GM18508 (cell line): ENCODE measurements at regions not wholly inside any gene's neighbourhood (a gene's known extent, or its start where the extent isn't known, plus 50 kb on each side); places are given as distances from the start of the nearest gene placed in this dataset.
"Not testable (repeated sequence)": the region's sequence is repeated elsewhere in the genome, so short reads cannot be mapped to it uniquely, and the experiment has no call there.

Source experiments
- ATAC-seq: cut with Tn5 transposase; IDR thresholded peaks from one replicate; pipeline ENCODE4 v1.9.1; 2021; ENCODE audit warnings: moderate number of reproducible peaks; ENCODE audit not compliant: insufficient read depth, unreplicated experiment

DNA sequence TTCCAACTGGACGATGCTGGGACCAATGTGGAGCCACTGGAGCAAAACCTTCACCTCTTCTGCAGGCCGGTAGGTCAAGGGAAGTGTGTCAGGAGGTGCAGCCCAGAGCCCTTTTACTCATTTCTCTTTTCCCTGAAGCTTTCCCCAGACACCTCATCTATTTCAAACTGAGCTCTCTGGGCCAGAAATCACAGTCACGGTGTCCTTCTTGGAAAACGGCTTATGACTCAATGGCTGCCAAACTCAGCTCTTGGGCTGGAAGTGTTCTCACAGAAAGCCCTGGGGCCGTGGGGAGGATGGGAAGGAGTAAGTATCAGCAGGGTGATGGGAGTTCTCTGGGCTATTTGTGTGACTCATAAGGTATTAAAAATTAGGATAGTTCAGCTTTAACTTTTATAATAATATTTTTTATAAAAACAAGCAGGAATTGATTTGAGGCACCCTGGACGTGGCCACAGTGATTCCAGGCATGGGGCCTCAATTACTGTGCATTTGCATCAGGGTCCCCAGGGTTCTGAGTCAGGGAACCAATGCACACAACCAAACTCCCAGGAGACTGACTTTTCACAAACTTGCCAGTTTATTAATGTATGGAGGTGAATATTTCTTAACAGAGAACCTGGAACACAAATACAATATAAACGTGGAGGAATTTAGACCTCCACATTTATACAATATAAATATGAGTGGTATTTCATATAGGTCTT, 187.4 kb upstream of the TMEM72 start:
- ATAC-seq, result no peak

DNA sequence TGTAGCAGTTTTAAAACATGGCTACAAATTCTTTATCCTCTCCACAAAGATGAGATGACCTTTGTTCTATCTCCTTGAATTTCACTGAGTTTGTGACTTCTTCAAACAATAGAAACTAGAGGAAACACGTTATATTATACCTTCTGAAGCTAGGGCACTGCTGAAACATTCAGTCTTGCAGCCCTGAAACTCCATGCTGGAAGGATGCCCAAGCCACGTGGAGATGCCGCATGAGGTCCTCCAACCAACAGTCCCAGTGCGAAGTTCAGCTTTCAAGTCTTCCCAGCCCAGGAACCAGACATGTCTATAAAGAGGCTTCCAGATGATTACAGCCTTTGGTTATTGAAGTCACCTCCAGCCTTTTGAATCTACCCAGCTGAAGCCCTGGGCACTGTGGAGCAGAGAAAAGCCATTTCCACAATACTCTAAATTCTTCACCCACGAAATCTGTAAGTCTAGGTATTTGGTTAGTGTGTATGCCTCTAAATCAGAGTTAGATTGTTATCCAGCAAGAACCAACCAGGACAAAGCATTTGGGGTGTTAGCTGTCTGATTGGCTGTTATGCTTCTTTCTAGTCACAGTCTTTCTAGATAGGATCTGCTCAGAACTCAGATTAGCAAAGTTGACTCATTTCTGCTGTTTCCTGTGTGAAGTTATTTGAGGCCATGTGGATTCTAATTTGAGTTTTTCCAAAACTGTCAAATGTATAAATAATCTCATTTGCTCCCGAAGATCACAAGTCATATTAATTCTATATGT, 186.5 kb upstream of the TMEM72 start:
- ATAC-seq, result no peak

DNA sequence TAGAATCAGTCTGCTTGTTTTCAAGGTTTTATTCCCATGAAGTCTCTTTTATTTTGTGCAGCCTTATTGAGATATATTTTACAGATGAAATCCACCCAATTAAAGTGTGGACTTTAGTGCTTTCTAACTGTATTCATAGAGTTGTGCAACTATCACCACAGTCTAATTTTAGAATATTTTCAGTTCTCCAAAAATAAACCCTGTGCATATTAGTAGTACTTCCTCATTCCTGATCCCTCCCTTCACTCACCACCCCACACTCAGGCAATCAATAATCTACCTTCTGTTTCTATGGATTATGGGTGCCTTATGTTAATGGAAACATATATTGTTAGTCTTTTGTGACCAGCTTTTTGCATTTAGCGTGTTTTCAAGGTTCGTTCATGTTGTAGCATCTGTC, 185.7 kb upstream of the TMEM72 start:
- ATAC-seq, result no peak

DNA sequence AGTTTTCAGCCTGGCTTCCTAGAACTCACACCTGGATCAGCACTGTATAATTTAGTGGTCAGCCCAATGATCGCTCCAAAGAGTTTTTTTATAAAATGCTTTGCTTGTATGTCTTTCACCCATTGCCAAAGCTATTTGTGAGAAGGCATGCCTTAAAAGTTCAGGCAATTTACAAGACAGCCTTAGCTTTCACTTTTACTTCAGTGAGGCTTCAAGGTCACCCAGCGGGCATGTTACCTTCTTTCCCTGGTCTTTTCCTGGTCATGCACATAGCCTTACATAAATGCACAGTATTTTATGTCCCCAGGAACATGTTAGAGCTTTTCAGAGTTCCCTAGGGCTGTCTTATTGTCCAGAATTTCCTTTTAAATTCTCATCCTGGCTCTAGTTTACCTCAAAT, 179.9 kb upstream of the TMEM72 start:
- no peak for ATAC-seq

DNA sequence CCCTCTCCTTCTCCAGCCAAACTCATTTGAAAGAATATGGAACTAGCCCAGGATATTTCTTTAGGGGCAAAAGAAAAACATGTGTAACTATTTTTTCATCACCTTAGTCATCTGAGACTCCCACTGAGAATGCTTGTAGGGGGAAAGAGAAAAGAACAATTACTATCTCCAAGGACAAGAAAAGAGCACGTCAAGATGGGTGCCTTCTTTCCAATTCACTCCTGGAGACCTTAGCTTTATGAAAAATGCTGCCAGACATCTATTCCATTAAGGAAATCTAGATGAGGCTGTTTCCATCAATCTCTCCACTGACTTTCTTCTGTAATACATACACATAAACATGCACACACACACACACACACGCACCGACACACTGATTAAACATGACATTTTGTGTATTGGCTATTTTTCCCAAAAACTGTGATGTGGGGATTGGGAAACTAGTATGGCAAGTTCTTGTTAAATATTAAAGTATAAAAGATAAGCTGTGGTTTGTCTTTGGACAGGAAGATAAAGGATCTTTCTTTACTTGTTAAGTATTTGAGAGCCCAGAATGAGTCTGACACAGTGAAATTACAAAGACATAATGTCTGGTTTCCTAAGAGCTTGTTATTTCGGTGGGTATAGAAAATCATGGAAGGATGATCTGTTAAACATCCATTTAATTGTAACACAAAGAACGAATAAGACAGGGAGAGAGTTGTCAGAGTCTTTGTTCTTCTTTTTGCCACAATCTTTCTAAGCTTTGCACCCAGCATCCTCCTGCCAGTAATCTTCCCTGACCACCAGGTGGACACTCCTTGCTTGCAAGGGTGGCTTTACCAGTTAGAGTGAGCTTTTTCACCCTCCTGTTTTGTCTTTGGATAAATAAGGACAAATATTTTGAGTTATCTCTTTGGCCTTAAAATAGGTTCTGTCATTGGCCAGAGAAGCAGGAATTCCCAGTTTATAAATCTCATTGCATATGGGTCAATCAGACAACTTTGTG, 177.3 kb upstream of the TMEM72 start:
- ATAC-seq, result no peak

DNA sequence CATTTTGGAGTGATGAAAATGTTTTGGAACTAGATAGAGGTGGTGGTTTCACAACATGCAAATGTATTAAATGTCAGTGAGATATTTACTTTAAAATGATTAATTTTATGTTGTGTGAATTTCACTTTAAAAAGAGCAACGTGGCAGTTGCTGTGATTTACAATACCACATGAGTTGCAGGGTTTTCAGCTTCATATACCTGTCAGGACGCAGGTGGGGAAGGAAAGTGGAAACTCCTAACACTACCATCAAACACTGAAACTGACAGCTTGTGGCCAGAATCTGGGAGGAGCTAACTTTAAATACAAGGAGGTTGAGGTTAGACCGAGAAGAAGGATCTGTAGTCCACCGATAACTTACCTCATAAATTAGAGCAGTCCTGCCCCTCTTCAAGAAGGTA, 168.9 kb upstream of the TMEM72 start:
- ATAC-seq, result no peak

DNA sequence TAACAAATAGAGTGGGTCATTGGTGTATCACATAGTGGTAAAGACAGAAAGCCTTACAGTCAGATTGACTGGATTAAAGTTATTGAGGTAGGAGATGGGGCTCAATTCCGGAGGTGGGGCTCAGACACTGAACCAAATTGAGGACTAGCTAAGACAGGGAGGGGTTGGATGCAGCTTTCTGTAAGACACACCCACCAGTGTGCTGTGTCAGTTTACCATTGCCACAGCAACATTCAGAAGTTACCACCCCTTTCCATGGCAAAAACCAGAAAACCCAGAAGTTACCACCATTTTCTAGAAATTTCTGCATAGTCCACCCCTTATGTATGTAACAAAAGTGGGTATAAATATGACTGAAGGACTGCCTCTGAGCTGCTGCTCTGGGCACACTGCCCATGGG, 167.6 kb upstream of the TMEM72 start:
- ATAC-seq, result no peak

DNA sequence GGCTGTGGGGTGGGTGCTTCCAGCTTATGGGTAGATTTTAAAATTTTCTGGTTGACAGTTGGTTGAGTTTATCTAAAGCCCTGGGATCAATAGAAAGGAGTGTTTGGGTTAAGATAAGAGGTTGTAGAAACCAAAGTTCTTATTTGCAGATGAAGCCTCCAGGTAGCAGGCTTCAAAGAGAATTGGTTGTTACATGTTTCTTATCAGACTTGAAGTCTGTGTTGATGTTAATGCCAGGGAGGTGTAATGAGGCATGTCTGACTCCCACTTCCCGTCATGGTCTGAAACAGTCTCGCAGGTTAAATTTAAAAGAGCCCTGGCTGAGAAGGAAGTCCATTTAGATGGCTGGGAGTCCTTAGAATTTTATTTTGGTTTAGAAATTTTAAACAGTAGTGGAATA, 165.2 kb upstream of the TMEM72 start:
- ATAC-seq, result no peak

DNA sequence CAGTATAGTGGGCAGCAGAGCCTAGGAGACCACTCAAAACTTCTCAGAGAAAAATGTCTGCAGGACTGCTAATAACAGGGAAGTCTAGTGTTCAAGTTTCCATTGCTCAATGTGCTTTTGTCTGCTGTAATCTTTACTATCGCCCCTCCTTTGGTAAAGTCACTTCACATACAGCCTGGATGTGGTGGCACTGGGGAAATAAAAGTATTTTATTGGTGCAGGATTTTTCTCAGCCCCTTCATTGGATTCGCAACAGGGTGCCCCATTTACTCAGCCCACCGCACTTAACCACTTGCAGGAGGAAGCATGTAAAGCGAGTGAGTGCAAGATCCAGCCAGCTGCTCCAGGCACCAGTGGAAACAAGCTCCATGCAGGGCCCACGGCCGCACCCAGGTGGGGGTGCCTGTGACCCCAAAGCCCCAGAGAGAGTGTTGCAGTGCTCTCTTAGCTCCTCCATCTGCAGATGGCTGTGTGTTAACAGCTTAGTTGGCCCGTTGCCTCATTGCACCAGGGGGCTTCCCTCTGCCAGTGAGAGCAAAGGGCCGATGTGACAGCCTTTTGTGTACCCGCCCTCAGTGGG, 163.5 kb upstream of the TMEM72 start:
- no peak for ATAC-seq

DNA sequence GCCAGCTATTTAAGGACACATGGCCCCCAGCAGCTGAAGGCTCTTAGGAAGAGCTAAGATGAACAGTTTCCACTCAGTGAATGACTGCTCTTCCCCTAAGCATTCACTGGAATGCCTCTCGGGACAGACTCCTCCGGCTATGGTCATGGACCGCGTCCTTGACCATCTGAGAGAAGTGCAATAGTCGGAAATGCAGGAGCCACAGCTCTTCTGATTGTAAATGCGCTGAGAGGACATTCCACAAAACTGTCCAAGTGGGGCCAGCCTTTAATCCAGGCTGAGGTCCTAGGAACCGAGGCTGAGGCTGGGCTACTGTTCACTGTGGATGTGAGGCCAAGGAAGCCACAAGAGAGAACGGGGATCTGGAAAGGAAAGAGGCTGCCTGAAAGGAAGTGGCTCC, 162.0 kb upstream of the TMEM72 start:
- no peak for ATAC-seq

DNA sequence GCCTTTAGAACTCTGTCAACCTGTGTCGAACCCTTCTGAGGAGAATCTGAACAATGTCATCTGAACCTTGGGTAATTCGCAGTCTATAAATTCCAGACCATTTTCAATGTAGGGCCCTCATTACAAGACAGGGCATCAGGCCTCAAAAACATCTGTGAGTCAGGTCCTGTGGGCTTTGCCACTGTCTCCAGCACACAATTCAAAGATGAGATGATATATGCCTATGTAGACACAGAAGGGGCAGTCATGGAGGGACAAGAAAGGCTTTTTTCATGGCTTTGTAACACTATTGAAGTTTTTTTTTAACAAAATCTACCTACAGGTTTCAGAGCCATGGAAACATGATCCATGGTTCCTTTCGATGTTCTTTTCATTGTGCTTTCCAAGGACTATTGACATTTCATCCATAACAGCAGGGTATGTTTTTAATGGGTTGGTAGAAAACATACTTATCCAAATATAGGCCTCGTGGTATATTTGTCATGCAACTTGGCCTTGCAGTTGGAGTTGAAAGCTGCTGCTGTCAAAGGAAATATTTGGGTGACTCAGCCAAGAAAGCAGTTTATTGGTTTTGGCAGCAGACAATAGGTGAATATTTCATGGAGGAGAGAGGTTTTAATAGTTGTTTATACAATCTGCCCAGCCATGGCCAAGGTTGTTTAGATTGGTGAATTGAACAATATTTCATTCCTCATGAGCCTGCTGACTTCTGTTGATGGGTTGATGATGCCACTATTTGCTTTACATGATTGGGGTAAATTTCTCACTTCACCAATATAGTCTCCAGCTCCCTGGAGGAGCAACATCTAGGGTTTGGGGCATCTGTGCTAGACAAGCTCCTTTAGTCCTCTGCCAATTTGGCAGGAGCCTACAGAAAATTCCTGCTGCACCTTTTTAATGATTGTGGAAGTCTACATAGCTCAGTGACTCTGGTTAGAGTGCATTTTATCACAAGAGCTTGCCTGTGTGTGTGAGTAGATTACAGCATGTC, 158.4 kb upstream of the TMEM72 start:
- no peak for ATAC-seq

DNA sequence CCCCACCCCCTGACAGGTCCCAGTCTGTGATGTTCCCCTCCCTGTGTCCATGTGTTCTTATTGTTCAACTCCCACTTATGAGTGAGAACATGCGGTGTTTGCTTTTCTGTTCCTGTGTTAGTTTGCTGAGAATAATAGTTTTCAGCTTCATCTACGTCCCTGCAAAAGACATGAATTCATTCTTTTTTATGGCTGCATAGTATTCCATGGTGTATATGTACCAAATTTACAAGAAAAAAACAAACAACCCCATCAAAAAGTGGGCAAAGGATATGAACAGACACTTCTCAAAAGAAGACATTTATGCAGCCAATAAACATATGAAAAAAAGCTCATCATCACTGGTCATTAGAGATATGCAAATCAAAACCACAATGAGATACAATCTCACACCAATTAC, 156.8 kb upstream of the TMEM72 start:
- ATAC-seq, result not testable (repeated sequence)

DNA sequence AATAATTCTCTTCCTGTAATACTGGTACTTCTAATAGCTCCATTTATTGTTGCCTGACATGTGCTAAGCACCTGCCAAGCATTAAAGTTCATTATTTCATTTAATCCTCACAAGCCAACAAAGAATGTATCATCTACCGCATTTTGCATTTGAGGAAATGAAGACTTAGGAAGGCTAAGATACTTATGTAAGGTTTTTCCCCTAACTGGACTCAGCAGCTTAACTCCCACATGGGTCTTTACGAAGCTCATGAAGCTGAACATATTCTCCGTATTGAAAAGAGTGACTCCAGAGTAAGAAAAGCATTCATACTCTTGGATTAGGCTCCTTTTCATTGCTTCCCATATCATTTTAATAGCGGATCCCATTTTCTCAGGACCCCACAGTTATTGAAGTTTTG, 155.7 kb upstream of the TMEM72 start:
- ATAC-seq, result no peak

DNA sequence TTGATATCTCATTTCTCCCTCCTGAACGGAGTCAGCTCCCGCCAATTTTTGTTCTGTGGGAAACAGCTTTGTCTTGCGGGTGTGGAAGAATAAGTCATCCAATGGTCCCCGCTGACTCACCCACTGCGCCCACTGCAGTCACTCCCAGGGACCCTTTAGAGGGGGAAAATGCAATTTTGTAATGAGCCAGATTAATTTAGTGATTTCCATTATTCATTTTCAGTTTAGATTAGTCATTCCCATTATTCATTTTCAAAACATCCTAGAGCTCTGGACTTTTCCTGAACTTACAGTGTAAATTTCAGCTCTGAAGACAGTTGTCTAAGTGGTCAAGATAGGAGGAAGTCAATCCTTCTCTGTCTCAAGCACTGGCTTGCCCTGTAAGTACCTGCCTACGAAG, 154.9 kb upstream of the TMEM72 start:
- ATAC-seq, result no peak

DNA sequence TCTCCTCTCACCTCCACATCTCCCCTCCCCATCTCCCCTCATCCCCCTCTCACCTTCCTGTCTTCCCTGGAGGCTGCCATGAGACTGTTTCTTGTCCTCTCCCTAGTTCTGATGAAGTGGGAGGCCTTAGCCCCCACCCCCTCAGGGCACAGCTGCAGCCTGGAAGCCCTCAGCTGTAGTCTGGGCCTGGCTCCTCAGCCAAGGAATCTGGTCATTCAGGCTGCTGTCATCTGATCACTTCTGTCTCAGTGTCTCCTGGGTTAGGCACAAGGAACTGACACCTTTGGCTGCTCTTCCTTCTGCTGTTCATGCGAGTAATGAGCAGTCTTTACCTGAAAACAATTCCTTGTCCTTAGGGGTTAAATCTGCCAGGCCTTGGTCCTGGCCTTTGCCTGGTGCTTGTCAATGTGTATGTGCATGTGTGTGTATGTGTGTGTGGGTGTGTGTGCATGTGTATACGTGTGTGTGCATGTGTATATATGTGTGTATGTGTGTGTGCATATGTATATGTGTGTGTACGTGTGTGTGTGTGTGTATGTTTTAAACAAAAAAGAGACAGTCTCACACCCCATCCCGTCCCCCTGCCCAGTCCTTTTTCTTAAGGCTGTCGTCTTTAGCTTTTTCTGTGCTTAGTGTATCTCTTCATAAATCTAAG, 153.5 kb upstream of the TMEM72 start:
- no peak for ATAC-seq

DNA sequence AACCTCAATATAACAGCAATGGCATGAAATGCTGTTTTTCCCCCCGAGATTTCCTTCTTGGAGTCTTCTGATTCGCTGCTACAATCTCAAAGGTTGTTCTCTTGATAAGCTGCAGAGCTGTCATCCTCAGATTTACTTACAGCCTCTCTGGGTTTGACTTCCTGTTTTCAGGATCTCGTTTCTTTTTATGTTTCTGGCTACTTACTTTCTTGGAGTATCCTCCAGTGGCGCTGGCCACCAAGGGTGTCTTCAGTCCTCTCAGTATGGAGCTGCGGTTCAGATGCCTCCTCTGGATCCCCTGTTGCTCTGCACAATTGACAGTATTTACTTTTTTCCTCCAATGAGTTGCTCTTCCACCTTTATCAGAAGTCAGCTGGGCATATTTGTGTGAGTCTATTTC, 152.0 kb upstream of the TMEM72 start:
- no peak for ATAC-seq

DNA sequence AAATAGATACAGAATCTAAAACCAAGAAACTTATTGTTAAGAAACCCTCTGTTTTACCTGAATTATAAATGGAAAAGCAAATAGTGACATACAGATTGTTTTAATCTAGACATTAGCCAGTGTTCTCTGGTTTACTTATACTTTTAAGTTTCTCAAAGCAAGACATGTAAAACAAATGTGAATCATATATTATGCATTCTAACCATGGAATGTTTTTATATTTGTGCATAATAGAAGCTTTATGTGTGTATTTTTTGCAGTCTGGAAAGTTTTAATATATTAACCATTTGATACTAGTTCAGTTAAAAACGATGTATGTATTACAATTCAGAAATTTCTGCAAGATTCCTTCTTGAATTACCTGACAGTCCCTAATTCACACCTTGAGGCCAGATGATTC, 150.6 kb upstream of the TMEM72 start:
- ATAC-seq, result no peak

DNA sequence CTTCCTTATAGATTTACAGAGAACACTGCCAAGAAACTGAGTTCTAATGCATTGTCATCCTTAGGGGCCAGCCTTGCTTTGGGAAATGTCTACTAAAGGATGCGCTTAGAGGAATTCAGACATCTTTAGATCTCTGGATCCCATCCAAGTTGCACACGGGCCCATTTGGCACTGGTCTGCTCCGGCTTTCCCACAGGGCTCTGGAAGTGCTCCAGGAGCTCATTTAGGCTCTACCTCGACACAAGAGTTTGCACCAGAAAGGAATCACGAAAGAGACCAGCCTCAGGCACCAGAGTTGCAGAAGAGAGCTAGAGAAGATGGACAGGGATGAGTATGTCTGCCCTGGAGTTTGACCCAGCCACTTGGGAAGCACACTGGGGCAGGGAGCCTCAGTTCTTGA, 150.1 kb upstream of the TMEM72 start:
- ATAC-seq, result no peak

DNA sequence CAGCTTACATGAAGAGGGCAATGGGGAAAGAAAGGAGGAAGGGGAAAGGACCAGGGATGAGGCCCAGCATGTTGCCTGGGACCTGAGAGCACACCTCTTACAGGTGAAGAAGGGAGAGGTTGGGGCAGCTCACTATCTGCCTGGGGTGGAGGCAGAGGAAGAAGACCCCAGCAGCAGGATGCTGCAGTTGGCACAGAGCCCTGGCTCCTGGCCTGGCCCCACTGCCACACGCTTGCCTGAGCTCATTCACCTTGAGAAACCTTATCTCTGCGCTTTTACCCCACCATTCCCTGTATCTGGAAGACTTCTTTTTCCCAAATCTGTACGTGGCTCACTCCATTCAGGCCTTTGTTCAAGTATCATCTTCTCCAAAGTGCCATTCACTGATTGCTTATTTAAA, 147.8 kb upstream of the TMEM72 start:
- no peak for ATAC-seq
